K562 (cell line): ENCODE measurements at regions not wholly inside any gene's neighbourhood (a gene's known extent, or its start where the extent isn't known, plus 50 kb on each side); places are given as distances from the start of the nearest gene placed in this dataset.
A peak's percentile ranks its signal among the peaks of the same experiment; 100 is the strongest.

Experiments used
- CAMTA2 ChIP-seq: fragments of 250-450 bp; sonication (Bioruptor Pico); conservative IDR thresholded peaks from 2 replicates; pipeline ENCODE4 v1.5.1; 2022
- GATAD2B ChIP-seq: fragments of 450-650 bp; IDR thresholded peaks from 2 replicates; pipeline ENCODE4 v1.6.1; 2017; ENCODE audit warnings: mild to moderate bottlenecking, borderline replicate concordance
- KAT8 ChIP-seq: fragments of 450-650 bp; IDR thresholded peaks from 2 replicates; pipeline ENCODE4 v1.6.1; 2016; ENCODE audit warnings: low read depth, mild to moderate bottlenecking
- KDM5B ChIP-seq: fragments of 200-600 bp; sonication (generic); IDR thresholded peaks from 2 replicates; pipeline ENCODE4 v1.6.1; 2012; ENCODE audit warnings: low read depth, mild to moderate bottlenecking, moderate library complexity, low read length, control low read depth, inconsistent platforms; ENCODE audit not compliant: insufficient replicate concordance
- L3MBTL2 ChIP-seq: fragments of 450-650 bp; IDR thresholded peaks from 2 replicates; pipeline ENCODE4 v1.6.1; 2016; ENCODE audit warnings: mild to moderate bottlenecking, moderate library complexity
- LARP7 ChIP-seq: fragments of 450-650 bp; IDR thresholded peaks from 2 replicates; pipeline ENCODE4 v1.6.1; 2016
- MEIS2 ChIP-seq: fragments of 450-650 bp; IDR thresholded peaks from 2 replicates; pipeline ENCODE4 v1.6.1; 2014; ENCODE audit warnings: mild to moderate bottlenecking; ENCODE audit not compliant: partially characterized antibody
- NCOR1 ChIP-seq: fragments of 450-650 bp; IDR thresholded peaks from 2 replicates; pipeline ENCODE4 v1.6.1; 2016; ENCODE audit warnings: mild to moderate bottlenecking, moderate library complexity
- NFRKB ChIP-seq: fragments of 450-650 bp; IDR thresholded peaks from 2 replicates; pipeline ENCODE4 v1.6.1; 2016; ENCODE audit warnings: low read depth
- NR2C1 ChIP-seq, 2 experiments: fragments of 450-650 bp; IDR thresholded peaks; 2 replicates each; pipeline ENCODE4 v1.6.1; 2017; ENCODE audit warnings: mild to moderate bottlenecking in 2 of 2, antibody characterized with exemption in 1 of 2, inconsistent platforms in 1 of 2, missing compliant biosample characterization in 1 of 2, missing genetic modification characterization in 1 of 2
- NR4A1 ChIP-seq, 2 experiments: fragments of 250-450 bp in 1 of 2; fragments of 450-650 bp in 1 of 2; sonication (Bioruptor Pico) in 1 of 2; IDR thresholded peaks; 2 replicates each; pipeline versions ENCODE4 v1.4.0 to v1.6.1; 2016 to 2020; ENCODE audit warnings: mild to moderate bottlenecking in 2 of 2, missing compliant biosample characterization in 1 of 2, missing genetic modification characterization in 1 of 2, moderate library complexity in 1 of 2
- OTX1 ChIP-seq: fragments of 450-650 bp; formaldehyde crosslinking; IDR thresholded peaks from 2 replicates; pipeline ENCODE4 v1.4.0; 2022; ENCODE audit warnings: mild to moderate bottlenecking
- RAD21 ChIP-seq, 2 experiments: fragments of 250-450 bp in 1 of 2; fragments of 450-650 bp in 1 of 2; sonication (Bioruptor Pico) in 1 of 2; formaldehyde crosslinking in 1 of 2; IDR thresholded peaks in 1 of 2; conservative IDR thresholded peaks in 1 of 2; 2 replicates each; pipeline versions ENCODE4 v1.4.0 to v1.8.0; 2020 to 2022; ENCODE audit warnings: mild to moderate bottlenecking in 2 of 2, moderate library complexity in 1 of 2
- RBM15 ChIP-seq: fragments of 200-400 bp; formaldehyde crosslinking; IDR thresholded peaks from 2 replicates; pipeline ENCODE4 v1.6.1; 2018; ENCODE audit warnings: mild to moderate bottlenecking, low read length, moderate library complexity; ENCODE audit not compliant: insufficient read depth
- SMAD2 ChIP-seq: fragments of 150-350 bp; IDR thresholded peaks from 2 replicates; pipeline ENCODE4 v1.6.1; 2014; ENCODE audit warnings: low read depth, mild to moderate bottlenecking, low read length
- TAL1 ChIP-seq: fragments of 450-650 bp; IDR thresholded peaks from 2 replicates; pipeline ENCODE4 v1.6.1; 2016; ENCODE audit warnings: mild to moderate bottlenecking
- ZNF174 ChIP-seq: fragments of 250-450 bp; sonication (Bioruptor Pico); IDR thresholded peaks from 2 replicates; pipeline ENCODE4 v1.4.0; 2020; ENCODE audit warnings: mild to moderate bottlenecking
- ZNF175 ChIP-seq: fragments of 200-800 bp; sonication (Bioruptor generic); IDR thresholded peaks from 2 replicates; pipeline ENCODE4 v1.6.1; 2016; ENCODE audit warnings: low read depth, mild to moderate bottlenecking, missing genetic modification characterization, missing compliant biosample characterization
- ZNF184 ChIP-seq: sonication (generic); formaldehyde crosslinking; IDR thresholded peaks from 2 replicates; pipeline ENCODE4 v1.5.0; 2020; ENCODE audit warnings: missing genetic modification reagents
- ZNF764 ChIP-seq: fragments of 250-450 bp; sonication (Bioruptor Pico); IDR thresholded peaks from 2 replicates; pipeline ENCODE4 v1.4.0; 2020; ENCODE audit warnings: low read depth, mild to moderate bottlenecking, moderate library complexity
- TF ChIP-seq, protein P1 (sequence below): fragments of 450-650 bp; IDR thresholded peaks from 2 replicates; pipeline ENCODE4 v1.6.1; 2016
- TF ChIP-seq, protein P2 (sequence below): fragments of 450-650 bp; IDR thresholded peaks from 2 replicates; pipeline ENCODE4 v1.6.1; 2016; ENCODE audit warnings: antibody characterized with exemption
- TF ChIP-seq, protein P3 (sequence below): IDR thresholded peaks from 3 replicates; pipeline ENCODE4 v1.6.1; 2011; ENCODE audit warnings: borderline replicate concordance, mild to moderate bottlenecking; ENCODE audit not compliant: insufficient read length, insufficient read depth
- TF ChIP-seq, protein P4 (sequence below): fragments of 450-650 bp; IDR thresholded peaks from 2 replicates; pipeline ENCODE4 v1.6.1; 2014; ENCODE audit warnings: low read depth, mild to moderate bottlenecking, moderate library complexity, borderline replicate concordance

DNA sequence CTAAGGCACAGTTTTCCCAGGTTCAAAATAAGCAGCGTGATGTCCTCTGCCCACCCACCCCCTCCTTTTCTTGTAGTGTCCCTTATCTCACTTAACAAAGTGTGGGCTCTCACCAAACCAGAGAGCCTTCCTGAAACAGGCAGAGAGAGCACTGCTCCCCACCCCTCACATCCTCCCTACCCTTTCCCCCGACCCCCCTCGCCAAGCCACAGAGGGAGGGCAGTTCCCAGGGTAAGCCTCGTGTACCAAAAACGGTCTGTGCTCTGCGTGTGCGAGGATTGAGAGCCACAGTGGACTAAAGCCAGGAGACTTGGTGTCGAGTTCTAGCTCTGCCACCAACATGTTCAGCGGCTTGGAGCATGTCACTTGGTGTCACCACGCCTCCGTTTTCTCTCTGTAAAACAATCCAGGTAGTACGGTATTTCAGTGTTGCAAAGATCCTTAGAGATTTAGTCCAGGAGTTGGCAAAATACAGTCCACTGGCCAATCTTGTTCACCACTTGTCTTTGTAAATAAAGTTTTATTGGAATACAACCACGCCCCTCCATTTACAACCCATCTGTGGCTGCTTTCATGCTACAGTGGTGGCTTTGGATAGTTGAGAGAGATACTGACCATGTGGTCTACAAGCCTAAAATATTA lies 249.9 kb downstream of the OPA1 start (continued):
- TF ChIP-seq, protein P1, sequence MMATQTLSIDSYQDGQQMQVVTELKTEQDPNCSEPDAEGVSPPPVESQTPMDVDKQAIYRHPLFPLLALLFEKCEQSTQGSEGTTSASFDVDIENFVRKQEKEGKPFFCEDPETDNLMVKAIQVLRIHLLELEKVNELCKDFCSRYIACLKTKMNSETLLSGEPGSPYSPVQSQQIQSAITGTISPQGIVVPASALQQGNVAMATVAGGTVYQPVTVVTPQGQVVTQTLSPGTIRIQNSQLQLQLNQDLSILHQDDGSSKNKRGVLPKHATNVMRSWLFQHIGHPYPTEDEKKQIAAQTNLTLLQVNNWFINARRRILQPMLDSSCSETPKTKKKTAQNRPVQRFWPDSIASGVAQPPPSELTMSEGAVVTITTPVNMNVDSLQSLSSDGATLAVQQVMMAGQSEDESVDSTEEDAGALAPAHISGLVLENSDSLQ, result peak; percentile 83
- peak; percentile 26; the same call in 1 of the 2 replicates for TF ChIP-seq GATAD2B
- no peak for TF ChIP-seq KAT8
- TF ChIP-seq NFRKB, result peak; percentile 59
- peak; percentile 61; the same call in 1 of the 2 replicates for TF ChIP-seq NR4A1 (CRISPR knock-in tag; IDR thresholded peaks at IDR 0.05)
- TF ChIP-seq NR4A1 (tag; IDR thresholded peaks at IDR 0.05), result 0 out of 2 replicates have a peak, but pooled peaks have one; percentile 45
- TF ChIP-seq, protein P2, sequence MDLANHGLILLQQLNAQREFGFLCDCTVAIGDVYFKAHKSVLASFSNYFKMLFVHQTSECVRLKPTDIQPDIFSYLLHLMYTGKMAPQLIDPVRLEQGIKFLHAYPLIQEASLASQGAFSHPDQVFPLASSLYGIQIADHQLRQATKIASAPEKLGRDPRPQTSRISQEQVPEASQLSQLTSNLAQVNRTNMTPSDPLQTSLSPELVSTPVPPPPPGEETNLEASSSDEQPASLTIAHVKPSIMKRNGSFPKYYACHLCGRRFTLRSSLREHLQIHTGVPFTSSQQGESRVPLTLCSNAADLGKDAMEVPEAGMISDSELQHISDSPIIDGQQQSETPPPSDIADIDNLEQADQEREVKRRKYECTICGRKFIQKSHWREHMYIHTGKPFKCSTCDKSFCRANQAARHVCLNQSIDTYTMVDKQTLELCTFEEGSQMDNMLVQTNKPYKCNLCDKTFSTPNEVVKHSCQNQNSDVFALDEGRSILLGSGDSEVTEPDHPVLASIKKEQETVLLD, result peak; percentile 50; the same call in 1 of the 2 replicates
- TF ChIP-seq NCOR1, result peak; percentile 29; the same call in 1 of the 2 replicates
- peak; percentile 32; the same call in 1 of the 2 replicates for TF ChIP-seq ZNF174 (CRISPR knock-in tag)
- peak; percentile 50 for TF ChIP-seq KDM5B
- TF ChIP-seq, protein P3, sequence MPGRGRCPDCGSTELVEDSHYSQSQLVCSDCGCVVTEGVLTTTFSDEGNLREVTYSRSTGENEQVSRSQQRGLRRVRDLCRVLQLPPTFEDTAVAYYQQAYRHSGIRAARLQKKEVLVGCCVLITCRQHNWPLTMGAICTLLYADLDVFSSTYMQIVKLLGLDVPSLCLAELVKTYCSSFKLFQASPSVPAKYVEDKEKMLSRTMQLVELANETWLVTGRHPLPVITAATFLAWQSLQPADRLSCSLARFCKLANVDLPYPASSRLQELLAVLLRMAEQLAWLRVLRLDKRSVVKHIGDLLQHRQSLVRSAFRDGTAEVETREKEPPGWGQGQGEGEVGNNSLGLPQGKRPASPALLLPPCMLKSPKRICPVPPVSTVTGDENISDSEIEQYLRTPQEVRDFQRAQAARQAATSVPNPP, result no peak
- TF ChIP-seq LARP7, result no peak
- peak in 1 of 2 experiments; percentile 9; a peak in 2 of 4 replicates for TF ChIP-seq RAD21 (CRISPR knock-in tag; conservative IDR thresholded peaks at IDR 0.05 in 1 of 2, IDR thresholded peaks at IDR 0.05 in 1 of 2)
- TF ChIP-seq MEIS2, result peak; percentile 1
- TF ChIP-seq SMAD2, result no peak
- 0 out of 2 replicates have a peak, but pooled peaks have one; percentile 25 for TF ChIP-seq ZNF764 (CRISPR knock-in tag)
- TF ChIP-seq ZNF184 (CRISPR knock-in tag), result no peak
- 0 out of 2 replicates have a peak, but pooled peaks have one; percentile 7 for TF ChIP-seq TAL1
- TF ChIP-seq L3MBTL2, result peak; percentile 76; the same call in 1 of the 2 replicates
- TF ChIP-seq NR2C1 (IDR thresholded peaks at IDR 0.05), result 0 out of 2 replicates have a peak, but pooled peaks have one; percentile 7
- TF ChIP-seq NR2C1 (tag; IDR thresholded peaks at IDR 0.05), result 0 out of 2 replicates have a peak, but pooled peaks have one; percentile 32
- no peak for TF ChIP-seq CAMTA2 (CRISPR knock-in tag)
- 0 out of 2 replicates have a peak, but pooled peaks have one; percentile 64 for TF ChIP-seq OTX1 (CRISPR knock-in tag)
- TF ChIP-seq RBM15, result no peak
- TF ChIP-seq ZNF175 (CRISPR knock-in tag), result peak; percentile 71
- TF ChIP-seq, protein P4, sequence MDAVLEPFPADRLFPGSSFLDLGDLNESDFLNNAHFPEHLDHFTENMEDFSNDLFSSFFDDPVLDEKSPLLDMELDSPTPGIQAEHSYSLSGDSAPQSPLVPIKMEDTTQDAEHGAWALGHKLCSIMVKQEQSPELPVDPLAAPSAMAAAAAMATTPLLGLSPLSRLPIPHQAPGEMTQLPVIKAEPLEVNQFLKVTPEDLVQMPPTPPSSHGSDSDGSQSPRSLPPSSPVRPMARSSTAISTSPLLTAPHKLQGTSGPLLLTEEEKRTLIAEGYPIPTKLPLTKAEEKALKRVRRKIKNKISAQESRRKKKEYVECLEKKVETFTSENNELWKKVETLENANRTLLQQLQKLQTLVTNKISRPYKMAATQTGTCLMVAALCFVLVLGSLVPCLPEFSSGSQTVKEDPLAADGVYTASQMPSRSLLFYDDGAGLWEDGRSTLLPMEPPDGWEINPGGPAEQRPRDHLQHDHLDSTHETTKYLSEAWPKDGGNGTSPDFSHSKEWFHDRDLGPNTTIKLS, result peak; percentile 25; the same call in 1 of the 2 replicates
